ENCODE measurements at regions not wholly inside any gene's neighbourhood (a gene's known extent, or its start where the extent isn't known, plus 50 kb on each side); places are given as distances from the start of the nearest gene placed in this dataset.

GRCh38 chr7:33671531-33672262 is 233.6 kb upstream of the BMPER start:
- TF ChIP-seq CTCF (IDR thresholded peaks at IDR 0.05; ENCODE audit: low read length) (no peak), EZH2phosphoT487 (IDR thresholded peaks at IDR 0.05; ENCODE audit: low read length) (no peak), EZH2 (optimal IDR thresholded peaks at IDR 0.05; ENCODE audit: low read depth, low read length) (no peak)

Data from MM.1S (cell line).